Sciatic nerve (tissue), 2 donors: ENCODE measurements at regions not wholly inside any gene's neighbourhood (a gene's known extent, or its start where the extent isn't known, plus 50 kb on each side); places are given as distances from the start of the nearest gene placed in this dataset.

Experiments
- ATAC-seq: fragments of 200-7000 bp; cut with Tn5 transposase; one replicate; pipeline ENCODE4 v1.9.1; 2020; ENCODE audit warnings: mild to moderate bottlenecking, moderate library complexity
- DNase-seq: peaks from one replicate; pipeline ENCODE4 v3.0.0-alpha.2; 2020; ENCODE audit warnings: low spot score
- intact Hi-C: fragments of 100-400 bp; cut with DNase I; formaldehyde crosslinking; loops from one replicate; pipeline ENCODE4 v1.14.2; 2022
- donor health status: DM: no; HTN: no; CAD: no.
- donor health status: DM: no; HTN: no; CAD: no.

DNA sequence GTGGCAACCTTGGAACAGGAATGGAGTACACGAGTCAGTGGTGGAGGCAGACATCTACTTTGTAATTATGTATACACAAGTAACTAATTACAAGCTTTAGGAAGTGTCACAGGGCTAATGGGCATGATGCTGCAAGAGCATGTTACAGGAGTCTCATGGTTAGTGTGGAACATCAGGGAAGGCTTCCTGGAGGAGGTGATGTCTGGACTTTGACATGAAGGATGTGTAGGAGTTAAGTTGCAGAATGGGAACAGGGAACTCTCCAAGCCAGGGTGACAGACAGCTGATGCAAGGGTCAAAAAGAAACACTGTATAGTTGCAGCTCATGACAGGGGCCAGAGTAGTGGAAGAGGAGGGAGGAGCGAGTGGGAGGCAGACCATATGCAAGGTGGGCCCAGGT is 483.8 kb upstream of the EEF2KMT start:
- no peak for ATAC-seq
- intact Hi-C loops = no loop called here
- no peak for DNase-seq

DNA sequence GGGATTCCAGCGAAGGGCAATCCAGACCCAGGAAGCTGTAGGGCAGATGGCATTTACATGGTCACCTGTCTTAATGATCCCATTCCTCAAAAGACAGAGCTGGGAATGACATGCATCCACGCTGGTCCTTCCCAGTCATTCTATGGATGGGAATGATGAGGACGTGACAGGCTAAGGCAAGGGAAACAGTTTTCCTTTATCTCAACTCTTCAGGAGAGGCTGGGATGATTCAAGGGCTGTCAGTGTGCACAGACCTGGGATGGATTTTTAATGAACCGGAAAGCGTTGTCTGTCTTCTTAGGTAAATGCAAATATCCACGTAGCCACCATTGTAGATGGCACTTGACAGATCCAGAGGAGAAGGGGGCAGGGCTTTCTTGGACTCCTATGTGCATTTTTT is 483.2 kb upstream of the EEF2KMT start:
- no peak for ATAC-seq
- DNase-seq = no peak
- intact Hi-C loops = no loop called here

DNA sequence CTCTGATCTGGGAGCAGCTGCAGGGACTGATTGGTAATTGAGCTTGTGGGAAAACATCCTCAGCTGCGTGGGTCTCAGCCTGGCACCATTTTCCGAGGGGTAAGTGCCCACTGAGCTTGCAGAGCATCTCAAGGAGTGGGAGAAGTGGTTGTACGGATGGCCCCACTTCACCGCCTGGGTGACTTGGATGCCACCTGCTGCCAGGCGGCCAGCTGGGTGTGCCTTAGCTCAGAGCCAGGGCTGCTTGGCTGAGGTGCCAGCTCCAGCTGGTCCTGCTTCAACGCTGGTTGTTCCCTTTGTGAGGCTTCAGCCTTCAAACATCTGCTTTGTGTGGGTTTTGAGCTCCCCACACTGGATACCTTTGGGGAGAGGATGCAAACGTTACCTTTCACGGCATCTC is 482.7 kb upstream of the EEF2KMT start:
- DNase-seq = no peak
- intact Hi-C loops = no loop called here
- ATAC-seq = no peak

DNA sequence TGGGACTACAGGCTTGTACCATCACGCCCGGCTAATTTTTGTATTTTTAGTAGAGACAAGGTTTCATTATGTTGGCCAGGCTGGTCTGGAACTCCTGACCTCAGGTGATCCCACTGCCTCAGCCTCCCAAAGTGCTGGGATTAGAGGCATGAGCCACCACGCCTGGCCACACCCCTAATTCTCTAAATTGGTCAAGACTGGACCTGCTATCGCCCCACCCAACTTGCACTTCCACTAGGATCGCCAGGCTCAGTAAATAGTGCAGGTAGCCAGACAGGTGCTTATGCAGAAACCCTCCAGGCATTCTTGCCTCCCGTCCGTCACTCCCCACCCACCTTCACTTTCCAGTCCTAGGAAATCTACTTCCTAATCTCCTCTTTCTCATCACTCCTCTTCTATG is 481.4 kb upstream of the EEF2KMT start:
- intact Hi-C loops = loop anchor here (1.0 kb wide), 1 partner anchor 32 kb away; no protein-coding TSS in a partner anchor
- no peak for ATAC-seq
- no peak for DNase-seq

DNA sequence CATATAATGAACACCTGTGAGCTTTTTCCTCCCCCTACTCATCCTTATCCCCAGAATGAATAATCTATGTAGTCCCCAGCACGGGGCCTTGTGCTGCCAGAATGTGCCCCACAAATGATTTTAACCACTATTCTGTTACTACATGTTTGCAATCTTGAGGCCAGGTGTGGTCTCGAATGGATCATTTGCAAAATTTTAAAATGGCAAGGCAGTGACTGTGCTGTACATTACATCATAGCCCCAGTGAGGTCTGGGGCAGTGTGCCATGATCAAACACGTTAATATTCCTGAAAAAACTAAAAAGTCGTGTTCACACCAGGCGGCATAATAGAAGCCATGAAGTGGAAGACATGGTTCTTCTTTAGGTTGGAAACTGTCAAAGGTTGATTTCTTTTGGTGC is 479.9 kb upstream of the EEF2KMT start:
- DNase-seq (no peak), ATAC-seq (no peak)
- intact Hi-C loops = no loop called here

DNA sequence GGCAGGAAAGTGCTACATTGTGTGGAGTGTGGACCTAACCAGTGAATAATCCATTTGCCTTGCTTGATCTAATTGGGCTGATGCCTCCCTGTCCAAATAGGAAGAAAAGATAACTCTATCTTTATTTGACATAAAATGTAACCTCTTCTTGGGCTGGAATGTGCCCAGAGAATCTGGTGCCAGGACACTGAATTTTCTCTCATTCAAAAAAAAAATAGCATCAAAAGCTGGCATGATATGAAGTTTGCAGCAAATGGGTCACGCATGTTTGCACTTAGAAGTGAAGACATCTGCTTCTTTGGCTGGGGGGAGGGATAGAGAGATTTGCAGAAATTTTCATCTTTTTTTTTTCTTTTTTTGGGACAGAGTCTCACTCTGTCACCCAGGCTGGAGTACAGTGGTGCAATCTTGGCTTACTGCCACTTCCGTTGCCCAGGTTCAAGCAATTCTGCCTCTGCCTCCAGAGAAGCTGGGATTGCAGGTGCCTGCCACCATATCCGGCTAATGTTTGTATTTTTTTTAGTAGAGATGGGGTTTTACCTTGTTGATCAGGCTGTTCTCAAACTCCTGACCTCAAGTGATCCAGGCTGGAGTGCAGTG is 478.2 kb upstream of the EEF2KMT start:
- intact Hi-C loops = no loop called here
- no peak for ATAC-seq
- no peak for DNase-seq

DNA sequence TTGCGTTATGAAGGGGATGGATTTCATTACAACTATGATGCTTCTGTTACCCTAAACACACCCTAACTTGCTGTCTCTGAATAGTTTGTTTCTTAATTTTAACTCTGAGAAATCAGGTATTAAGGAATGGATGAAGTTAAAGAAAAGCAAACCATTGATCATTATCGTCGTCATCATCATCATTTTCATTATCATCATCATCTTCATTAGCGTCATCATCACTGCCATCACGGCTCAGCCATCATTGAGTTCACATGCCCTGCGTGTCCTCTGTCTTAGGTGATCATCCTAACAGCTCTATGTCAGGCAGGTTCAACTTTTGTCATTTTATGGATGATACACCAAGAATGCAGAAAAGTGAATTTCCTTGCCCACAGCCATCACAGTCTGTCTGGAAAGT is 477.5 kb upstream of the EEF2KMT start:
- intact Hi-C loops = no loop called here
- no peak for DNase-seq
- ATAC-seq = no peak

DNA sequence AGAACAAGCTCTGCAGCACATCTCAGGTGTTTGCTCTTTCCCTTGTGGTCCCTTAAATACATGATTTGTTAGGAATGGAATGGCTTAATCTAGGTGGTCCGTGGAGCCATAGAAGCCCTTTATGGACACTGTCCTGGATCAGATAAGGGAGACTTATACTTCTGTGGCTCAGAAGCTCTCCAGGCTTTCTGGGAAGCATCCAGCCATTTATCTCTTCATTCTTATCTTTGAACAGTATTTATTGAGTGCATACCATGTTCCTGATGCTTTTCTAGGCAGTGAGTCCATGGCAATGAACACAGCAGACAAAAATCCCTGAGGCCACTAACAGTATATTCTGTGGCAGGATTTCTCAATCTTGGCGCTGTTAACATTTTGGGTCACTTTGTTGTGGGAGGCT is 474.5 kb upstream of the EEF2KMT start:
- no peak for DNase-seq
- intact Hi-C loops = no loop called here

DNA sequence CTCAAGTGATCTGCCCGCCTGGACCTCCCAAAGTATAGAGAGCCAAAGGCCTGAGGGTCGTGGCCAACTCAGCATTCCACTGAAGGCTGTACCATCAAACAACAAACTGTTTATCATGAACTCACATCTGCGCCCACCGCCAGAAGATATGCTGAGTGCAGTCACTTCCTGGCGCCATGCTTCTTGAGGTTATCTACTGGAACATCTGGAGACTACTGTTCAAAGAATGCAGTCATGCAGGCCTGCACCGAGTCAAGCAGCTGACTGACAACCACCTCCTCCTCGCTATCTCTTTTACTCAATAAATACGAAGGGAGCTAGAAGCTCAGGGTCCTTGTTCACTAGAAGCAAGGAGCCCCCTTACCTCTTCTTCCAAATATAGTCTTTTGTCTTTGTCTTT is 473.9 kb upstream of the EEF2KMT start:
- intact Hi-C loops = no loop called here
- ATAC-seq = no peak
- no peak for DNase-seq

More for the DNA sequence above, 474.5 kb upstream of the EEF2KMT start:
- no peak for ATAC-seq

DNA sequence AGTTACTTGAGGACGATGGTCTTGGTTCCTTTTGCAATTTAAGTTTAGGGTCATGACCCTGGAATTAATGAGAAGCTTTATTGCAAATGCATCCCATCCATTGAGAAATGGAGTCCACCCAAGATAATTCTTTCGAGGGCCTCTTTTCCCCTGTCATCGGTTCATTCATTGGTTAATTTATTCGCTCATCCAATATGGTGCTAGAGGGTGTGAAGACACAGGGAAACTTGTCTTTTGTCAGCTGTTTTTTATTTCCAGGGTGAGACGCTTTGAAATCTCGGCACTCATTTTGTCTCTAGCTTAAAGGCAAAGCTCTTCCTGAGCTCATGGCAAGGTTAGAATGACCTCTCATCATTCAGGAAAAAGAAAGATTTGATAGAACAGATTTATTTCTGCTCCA is 464.2 kb upstream of the EEF2KMT start:
- intact Hi-C loops = no loop called here
- no peak for DNase-seq
- no peak for ATAC-seq

DNA sequence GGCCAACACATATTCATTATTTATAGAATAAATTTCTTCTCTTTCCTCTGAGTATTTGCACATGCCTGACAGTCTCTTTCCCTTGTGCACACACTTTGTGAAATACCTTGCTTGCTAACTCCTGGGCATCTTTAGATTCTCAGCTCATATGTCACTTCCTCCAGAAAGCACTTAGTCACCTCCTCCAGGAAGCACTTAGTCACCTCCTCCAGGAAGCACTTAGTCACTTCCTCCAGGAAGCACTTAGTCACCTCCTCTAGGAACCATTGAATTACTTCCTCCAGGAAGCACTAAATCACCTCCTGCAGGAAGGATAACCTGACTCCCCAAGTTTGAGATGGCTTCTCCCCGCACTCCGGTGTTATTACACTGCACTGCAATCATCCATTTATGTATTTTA is 462.5 kb upstream of the EEF2KMT start:
- no peak for ATAC-seq
- no peak for DNase-seq
- intact Hi-C loops = no loop called here

DNA sequence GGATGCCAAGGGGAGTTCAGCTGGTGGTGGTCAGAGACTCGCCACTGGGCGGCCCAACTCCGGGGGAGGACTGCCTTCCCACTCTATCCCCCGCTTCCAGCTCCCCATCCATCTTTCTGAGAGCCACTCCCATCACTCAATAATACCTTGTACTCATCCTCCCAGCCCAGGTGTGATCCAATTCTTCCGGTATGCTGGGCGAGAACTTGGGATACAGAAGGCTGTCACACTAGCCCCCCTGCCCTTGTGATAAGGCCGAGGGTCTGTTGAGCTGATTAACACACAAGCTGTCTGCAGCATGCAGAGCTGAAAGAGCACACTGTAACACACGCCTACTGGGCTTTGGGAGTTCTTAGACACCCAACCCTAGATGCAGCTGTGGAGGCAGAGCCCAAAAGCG is 460.4 kb upstream of the EEF2KMT start:
- intact Hi-C loops = no loop called here
- no peak for ATAC-seq
- no peak for DNase-seq

DNA sequence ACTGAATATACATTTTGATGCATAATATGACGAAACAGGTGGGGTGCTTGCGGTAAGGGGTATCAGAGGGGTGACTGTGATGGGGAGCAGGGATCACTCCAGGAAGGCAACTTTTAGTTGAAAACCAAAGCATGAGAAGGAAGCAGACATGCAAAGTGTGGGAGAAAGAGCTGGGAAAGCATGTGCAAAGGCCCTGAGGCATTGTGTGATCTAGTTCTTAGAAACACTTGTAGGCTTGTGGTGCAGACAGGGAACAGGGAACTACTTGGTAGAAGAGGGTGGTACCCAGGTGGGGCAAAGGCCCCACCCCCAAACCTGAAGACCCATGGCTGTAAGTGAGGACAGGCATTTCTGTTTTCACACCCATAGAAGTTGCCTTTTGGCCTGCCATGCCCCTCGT is 459.9 kb upstream of the EEF2KMT start:
- intact Hi-C loops = no loop called here
- ATAC-seq = no peak

DNA sequence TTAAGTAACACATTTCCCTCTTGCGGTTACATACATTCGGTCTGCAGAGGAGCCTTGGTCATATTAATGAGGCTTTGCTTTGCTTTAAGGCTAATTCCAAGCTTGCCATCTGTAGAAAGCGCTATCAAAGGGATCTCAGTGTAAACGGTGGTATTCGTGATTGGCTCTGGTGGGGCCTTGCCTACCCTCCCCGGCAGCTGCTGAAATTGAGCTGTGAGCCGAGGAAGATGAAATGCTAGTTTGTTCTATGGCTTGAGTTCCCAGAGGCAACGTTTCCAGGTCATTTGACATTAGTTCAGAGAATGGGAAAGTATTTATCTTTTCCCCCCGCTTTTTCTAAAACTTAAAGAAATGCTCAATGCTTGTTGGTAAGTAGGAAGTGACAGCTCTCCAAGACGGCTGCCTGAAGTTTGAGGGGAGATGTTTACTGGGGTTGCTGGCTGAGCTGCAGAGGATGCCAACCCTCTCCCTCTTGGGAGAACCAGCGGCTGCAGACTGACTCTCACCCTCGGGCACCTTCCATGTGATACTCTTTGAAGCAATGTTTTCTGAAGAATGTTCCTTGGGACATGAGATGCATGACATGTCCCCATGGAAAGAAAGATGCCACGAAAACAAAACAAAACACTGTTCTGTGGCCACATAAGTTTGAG is 458.7 kb upstream of the EEF2KMT start:
- DNase-seq = no peak
- intact Hi-C loops = no loop called here
- no peak for ATAC-seq

More for the DNA sequence above, 459.9 kb upstream of the EEF2KMT start:
- DNase-seq = no peak

DNA sequence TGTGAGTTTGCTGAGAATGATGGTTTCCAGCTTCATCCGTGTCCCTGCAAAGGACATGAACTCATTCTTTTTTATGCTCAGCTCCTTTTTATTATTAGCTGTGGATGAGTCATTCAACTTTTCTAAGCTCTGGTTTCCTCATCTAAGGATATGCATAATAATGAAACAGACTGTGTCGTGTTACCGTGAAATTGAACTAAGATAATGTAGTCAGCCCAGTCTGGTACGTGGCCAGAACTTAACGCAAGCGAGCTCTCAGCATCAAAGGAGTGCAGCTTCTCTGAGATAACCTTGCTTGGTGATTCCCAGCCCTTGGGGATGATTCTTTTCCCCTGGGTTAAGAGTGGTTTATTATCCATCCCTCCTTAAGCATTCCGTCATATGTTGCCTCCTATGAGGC is 454.3 kb upstream of the EEF2KMT start:
- DNase-seq (no peak), ATAC-seq (no peak)
- intact Hi-C loops = no loop called here

DNA sequence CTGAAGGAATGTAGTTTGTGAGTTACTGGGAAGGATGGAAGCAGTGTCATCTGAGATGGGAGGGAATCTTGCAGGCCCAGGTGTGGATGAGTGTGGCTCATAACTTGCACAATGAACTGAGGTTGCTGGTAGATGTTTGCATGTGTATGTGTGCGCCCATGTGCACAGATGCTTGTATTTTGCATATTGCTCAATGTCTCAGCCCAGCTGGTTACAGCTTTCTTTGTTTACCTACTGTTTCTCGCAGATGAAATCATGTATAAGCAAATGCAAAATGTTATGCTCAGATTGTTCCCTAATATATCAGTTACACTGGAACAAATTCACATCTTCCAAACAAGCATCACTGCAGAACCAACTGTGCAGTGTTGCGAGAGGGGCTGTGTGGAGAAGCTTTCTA is 452.2 kb upstream of the EEF2KMT start:
- no peak for ATAC-seq
- intact Hi-C loops = no loop called here

DNA sequence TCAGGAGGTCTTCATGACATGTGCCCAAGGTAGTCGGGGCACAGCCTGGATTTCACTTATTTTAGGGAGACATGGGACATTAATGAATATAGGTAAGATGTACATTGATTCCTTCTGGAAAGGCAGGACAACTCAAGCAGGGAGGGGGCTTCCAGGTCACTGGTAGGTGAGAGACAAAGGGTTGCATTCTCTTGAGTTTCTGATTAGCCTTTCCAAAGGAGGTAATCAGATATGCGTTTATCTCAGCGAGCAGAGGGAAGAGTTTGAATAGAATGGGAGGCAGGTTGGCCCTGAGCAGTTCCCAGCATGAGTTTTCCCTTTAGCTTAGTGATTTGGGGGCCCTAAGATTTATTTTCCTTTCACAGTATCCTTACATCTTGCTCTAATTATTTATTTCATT is 443.8 kb upstream of the EEF2KMT start:
- intact Hi-C loops = no loop called here
- no peak for DNase-seq
- no peak for ATAC-seq

More for the DNA sequence above, 452.2 kb upstream of the EEF2KMT start:
- no peak for DNase-seq

DNA sequence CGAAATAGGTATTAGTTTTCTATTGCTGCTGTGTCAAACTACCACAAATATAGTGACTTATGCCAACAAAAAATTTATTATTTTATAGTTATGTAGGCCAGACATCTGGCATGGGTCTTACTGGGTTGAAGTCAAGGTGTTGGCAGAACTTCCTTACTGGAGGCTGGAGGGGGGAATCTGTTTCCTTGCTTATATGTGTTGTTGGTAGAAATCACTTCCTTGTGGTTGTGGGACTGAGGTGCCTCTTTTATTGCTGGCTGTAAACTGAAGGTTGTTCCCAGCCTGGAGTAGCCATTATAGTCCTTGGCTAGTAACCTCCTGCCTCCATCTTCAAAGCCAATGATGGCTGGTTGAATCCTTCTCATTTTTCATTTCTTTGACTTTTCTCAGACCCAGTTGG is 439.8 kb upstream of the EEF2KMT start:
- DNase-seq (no peak), ATAC-seq (no peak)
- intact Hi-C loops = no loop called here

DNA sequence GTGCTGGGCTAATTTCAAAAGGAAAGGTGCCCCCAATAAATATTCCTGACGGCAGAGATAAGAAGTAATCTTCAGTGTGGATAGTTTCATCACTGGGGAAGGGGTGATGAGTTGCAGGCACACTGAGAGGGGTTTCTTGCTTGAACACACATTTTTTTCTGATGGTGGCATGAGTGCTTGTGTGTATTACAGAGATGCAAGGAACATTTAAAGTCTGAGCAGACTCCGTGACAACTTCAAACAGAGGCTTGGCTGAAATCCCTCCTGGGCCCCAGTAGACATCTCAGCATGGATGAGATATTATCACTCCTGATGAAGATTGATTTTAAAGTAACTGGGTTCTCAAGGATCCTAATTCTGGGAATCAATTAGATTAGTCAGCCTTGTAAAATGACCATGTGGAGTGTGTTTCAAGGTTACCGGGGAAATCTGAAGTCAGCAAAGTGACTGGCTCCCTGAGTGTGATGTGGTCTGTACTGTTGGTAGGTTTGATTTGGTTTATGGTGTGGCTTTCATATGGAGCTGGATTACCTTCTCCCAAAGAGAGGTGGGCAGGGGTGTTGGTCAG is 435.8 kb upstream of the EEF2KMT start:
- DNase-seq (no peak), ATAC-seq (no peak)
- intact Hi-C loops = no loop called here

DNA sequence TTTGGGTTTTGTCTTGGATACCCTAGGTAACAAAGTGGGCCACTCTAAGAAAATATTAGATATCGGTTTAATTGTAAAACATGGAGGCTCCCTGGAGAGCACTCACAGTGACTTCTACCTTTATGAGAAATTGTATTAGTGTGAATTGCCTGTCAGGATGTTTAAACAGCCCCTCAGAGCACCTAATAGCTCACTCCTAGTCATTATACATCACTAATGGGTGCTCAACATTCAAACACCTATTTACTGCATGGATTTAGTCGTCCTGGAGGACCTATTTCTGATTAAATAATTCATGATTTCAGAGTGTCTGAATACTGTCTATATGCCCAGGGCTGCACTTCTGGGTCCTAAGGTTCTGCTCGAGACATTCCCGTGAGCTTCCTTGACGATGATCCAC is 430.2 kb upstream of the EEF2KMT start:
- DNase-seq (no peak), ATAC-seq (no peak)
- intact Hi-C loops = no loop called here

DNA sequence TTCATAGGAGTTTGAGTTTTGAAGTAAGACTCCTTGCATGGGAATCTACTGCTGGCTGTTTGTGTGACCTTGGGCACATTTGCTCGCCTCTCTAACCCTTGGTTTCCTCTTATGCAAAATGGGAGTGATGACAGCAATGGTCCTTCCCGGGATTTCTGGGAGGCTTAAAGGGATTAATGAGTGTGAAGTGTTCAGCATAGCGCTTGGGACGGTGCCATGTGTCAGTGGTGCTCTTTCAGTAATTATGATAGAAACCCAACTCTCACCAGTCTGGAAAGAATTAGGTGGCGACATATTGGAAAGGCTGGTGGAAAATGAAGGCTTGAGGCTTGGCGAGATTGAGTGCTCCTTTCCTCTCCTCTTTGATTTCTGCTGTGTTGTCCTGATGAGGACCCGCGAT is 429.2 kb upstream of the EEF2KMT start:
- ATAC-seq (no peak), DNase-seq (no peak)
- intact Hi-C loops = no loop called here
